ENCODE measurements at regions not wholly inside any gene's neighbourhood (a gene's known extent, or its start where the extent isn't known, plus 50 kb on each side); places are given as distances from the start of the nearest gene placed in this dataset.

DNA sequence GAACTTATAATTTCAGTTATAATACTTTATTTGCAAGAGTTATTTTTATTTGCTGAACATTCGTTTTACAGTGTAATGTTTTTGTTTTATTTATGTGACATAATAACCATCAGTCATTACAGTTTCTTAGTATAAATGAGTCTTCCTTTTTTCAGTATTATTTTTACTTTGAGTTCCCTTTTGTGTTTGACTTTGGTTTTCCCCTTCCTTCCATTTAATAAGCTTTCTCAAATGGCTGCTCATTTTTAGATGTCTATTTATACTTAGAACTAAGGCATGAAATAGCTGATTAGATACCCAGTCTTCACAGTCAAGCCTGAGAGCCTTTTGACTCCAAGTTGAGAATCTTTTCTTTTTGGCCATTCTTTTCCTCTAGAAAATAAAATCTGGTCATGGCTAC, 404.5 kb downstream of the LRFN5 start:
- Mint-ChIP-seq H3K36me3 (ENCODE audit: insufficient read depth, unreplicated experiment) (no peaks in the 10 kb centered on the region), H3K9me3 (ENCODE audit: unreplicated experiment) (no peaks in the 10 kb centered on the region), H3K27ac (ENCODE audit: unreplicated experiment) (no peak overlapping the region), H3K4me3 (ENCODE audit: unreplicated experiment) (no peak overlapping the region), H3K4me1 (ENCODE audit: low read depth, unreplicated experiment) (no peaks in the 10 kb centered on the region), H3K27me3 (ENCODE audit: insufficient read depth, unreplicated experiment) (peaks cover 6% of the 10 kb centered on the region)
- TF ChIP-seq, protein P1, sequence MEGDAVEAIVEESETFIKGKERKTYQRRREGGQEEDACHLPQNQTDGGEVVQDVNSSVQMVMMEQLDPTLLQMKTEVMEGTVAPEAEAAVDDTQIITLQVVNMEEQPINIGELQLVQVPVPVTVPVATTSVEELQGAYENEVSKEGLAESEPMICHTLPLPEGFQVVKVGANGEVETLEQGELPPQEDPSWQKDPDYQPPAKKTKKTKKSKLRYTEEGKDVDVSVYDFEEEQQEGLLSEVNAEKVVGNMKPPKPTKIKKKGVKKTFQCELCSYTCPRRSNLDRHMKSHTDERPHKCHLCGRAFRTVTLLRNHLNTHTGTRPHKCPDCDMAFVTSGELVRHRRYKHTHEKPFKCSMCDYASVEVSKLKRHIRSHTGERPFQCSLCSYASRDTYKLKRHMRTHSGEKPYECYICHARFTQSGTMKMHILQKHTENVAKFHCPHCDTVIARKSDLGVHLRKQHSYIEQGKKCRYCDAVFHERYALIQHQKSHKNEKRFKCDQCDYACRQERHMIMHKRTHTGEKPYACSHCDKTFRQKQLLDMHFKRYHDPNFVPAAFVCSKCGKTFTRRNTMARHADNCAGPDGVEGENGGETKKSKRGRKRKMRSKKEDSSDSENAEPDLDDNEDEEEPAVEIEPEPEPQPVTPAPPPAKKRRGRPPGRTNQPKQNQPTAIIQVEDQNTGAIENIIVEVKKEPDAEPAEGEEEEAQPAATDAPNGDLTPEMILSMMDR (IDR thresholded peaks at IDR 0.05; ENCODE audit: insufficient read depth in 1 of 2, low read depth in 1 of 2, low read length in 1 of 2, severe bottlenecking in 1 of 2, unreplicated experiment in 1 of 2): no peak
- no peak overlapping the region for H3K4me3 ChIP-seq (ENCODE audit: low read depth, low read length)
- H3K4me1 ChIP-seq: no peaks in the 10 kb centered on the region
- no peaks in the 10 kb centered on the region for H3K9me3 ChIP-seq
- no TSS peak for BruUV-seq (replicated peaks)
- POLR2A ChIA-PET: no interaction called here
- H3K27me3 ChIP-seq (replicated peaks; ENCODE audit: control insufficient read depth, insufficient read depth, low read length): no peaks in the 10 kb centered on the region
- CTCF ChIA-PET: no interaction called here
- no peaks in the 10 kb centered on the region for H3K36me3 ChIP-seq (ENCODE audit: control insufficient read depth, insufficient read depth, low read length)
- intact Hi-C loops (cut with micrococcal nuclease; ENCODE audit: unreplicated experiment): no loop called here
- DNase-seq: no peak

- H3K36me3 Mint-ChIP-seq (ENCODE audit: insufficient read depth, unreplicated experiment): no peaks in the 10 kb centered on the region
- no peaks in the 10 kb centered on the region for H3K27me3 Mint-ChIP-seq (ENCODE audit: insufficient read depth, unreplicated experiment)
- no peaks in the 10 kb centered on the region; the same call in 1 of the 2 replicates for H3K27me3 ChIP-seq (replicated peaks; ENCODE audit: control insufficient read depth, insufficient read depth, low read length)
- ChIA-PET POLR2A (no interaction called here), CTCF (no interaction called here)
- no peaks in the 10 kb centered on the region for H3K36me3 ChIP-seq (ENCODE audit: control insufficient read depth, insufficient read depth, low read length)
- H3K4me1 Mint-ChIP-seq (ENCODE audit: low read depth, unreplicated experiment): no peaks in the 10 kb centered on the region
- no TSS peak for BruUV-seq (replicated peaks)
- no peaks in the 10 kb centered on the region for H3K9me3 ChIP-seq
- no peak overlapping the region for H3K4me3 Mint-ChIP-seq (ENCODE audit: unreplicated experiment)
- no peak overlapping the region for H3K27ac Mint-ChIP-seq (ENCODE audit: unreplicated experiment)
- no peak for DNase-seq
- no peak overlapping the region for H3K4me3 ChIP-seq (ENCODE audit: low read depth, low read length)
- TF ChIP-seq, protein P1 (IDR thresholded peaks at IDR 0.05; ENCODE audit: insufficient read depth in 1 of 2, low read depth in 1 of 2, low read length in 1 of 2, severe bottlenecking in 1 of 2, unreplicated experiment in 1 of 2): no peak
- H3K4me1 ChIP-seq: no peaks in the 10 kb centered on the region
- intact Hi-C loops (cut with micrococcal nuclease; ENCODE audit: unreplicated experiment): no loop called here
- no peaks in the 10 kb centered on the region for H3K9me3 Mint-ChIP-seq (ENCODE audit: unreplicated experiment)
Measured at GRCh38 chr14:42004321-42004720, 397.6 kb downstream of the LRFN5 start.

- TF ChIP-seq, protein P1 (IDR thresholded peaks at IDR 0.05; ENCODE audit: insufficient read depth in 1 of 2, low read depth in 1 of 2, low read length in 1 of 2, severe bottlenecking in 1 of 2, unreplicated experiment in 1 of 2): no peak
- POLR2A ChIA-PET: no interaction called here
- H3K4me3 Mint-ChIP-seq (ENCODE audit: unreplicated experiment): no peak overlapping the region
- Histone ChIP-seq H3K27me3 (replicated peaks; ENCODE audit: control insufficient read depth, insufficient read depth, low read length) (no peaks in the 10 kb centered on the region; the same call in 1 of the 2 replicates), H3K4me3 (ENCODE audit: low read depth, low read length) (no peak overlapping the region), H3K9me3 (no peaks in the 10 kb centered on the region), H3K36me3 (ENCODE audit: control insufficient read depth, insufficient read depth, low read length) (no peaks in the 10 kb centered on the region), H3K4me1 (no peaks in the 10 kb centered on the region)
- no peak overlapping the region for H3K27ac Mint-ChIP-seq (ENCODE audit: unreplicated experiment)
- H3K4me1 Mint-ChIP-seq (ENCODE audit: low read depth, unreplicated experiment): no peaks in the 10 kb centered on the region
- intact Hi-C loops (cut with micrococcal nuclease; ENCODE audit: unreplicated experiment): no loop called here
- H3K9me3 Mint-ChIP-seq (ENCODE audit: unreplicated experiment): no peaks in the 10 kb centered on the region
- no TSS peak for BruUV-seq (replicated peaks)
- CTCF ChIA-PET: no interaction called here
- no peaks in the 10 kb centered on the region for H3K36me3 Mint-ChIP-seq (ENCODE audit: insufficient read depth, unreplicated experiment)
- DNase-seq: no peak
- H3K27me3 Mint-ChIP-seq (ENCODE audit: insufficient read depth, unreplicated experiment): no peaks in the 10 kb centered on the region
Measured at GRCh38 chr14:42002141-42002540, 395.5 kb downstream of the LRFN5 start.

Data from Caco-2 (cell line).